ENCODE measurements at regions not wholly inside any gene's neighbourhood (a gene's known extent, or its start where the extent isn't known, plus 50 kb on each side); places are given as distances from the start of the nearest gene placed in this dataset.

DNA sequence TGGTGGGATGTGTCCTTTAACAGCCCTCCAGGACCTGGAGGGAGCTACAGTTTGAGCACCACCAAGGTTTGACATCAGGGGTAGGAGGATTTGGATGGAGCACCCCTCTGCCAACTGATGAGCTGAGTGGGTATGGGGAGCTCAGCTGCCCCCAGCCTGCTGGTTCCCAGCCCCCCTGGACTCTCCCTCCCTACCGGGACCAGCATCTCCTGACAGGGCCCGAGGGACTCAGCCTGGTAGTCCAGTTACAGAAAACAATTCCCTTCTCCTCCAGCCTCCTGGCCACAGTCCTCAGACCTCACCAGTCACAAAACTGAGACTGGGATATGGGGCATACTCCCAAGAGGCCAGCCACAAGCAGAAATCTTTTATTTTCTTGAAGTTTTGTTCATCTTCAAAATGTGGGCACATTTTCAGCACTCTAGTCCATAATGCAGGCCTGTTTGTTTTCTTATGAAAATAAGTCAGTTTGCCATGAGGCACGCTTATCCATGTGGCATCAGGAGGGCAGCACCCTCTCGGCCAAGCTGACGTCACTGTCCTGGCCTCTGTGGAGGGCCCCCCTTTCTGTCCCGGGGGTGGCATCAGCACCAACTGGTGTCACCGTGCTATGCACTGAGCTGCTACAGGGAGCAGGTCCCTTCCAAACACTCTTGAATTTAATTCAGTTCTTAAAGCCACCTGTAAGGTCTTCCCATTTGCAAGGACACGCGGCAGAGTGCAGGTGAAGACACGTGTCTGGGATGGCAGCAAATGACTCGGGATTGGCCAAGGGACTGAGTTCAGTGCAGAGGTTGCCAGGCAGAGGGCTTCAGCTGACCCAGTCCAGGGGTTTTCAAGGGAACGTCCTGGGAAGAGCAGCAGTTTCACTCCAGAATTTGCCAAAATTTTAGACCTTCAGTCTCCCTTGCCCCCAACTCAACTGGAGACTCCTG lies 187.6 kb downstream of the GADD45G start:
- DNase-seq (ENCODE audit: low read depth in 2 of 2), result no peak

- no peak for DNase-seq (ENCODE audit: low read depth in 2 of 2)
These were observed 188.3 kb downstream of the GADD45G start for GRCh38 chr9:89793124-89793495.

GRCh38 chr9:89793551-89793950 lies 188.7 kb downstream of the GADD45G start:
- DNase-seq (ENCODE audit: low read depth in 2 of 2), result no peak

DNA sequence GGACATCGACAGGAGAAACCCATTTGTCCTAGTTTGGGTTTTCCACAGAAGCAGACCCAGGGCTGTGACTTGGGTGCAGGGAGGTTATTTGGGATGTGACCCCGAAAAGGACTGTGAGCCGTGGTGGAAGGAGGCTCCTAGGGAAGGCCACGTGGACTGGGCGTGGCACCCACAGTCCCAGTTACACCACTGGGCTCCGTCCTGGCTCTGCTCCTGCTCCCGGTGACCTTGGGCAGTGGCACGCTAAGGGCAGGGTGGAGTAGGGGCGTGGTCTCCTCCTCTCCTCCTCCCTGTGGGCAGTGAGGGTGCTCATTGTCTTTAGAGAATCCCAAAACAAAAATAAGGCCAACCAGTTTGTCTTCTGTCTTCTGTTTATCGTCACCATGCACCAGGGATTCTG lies 190.1 kb downstream of the GADD45G start:
- DNase-seq (ENCODE audit: low read depth in 2 of 2), result no peak

DNA sequence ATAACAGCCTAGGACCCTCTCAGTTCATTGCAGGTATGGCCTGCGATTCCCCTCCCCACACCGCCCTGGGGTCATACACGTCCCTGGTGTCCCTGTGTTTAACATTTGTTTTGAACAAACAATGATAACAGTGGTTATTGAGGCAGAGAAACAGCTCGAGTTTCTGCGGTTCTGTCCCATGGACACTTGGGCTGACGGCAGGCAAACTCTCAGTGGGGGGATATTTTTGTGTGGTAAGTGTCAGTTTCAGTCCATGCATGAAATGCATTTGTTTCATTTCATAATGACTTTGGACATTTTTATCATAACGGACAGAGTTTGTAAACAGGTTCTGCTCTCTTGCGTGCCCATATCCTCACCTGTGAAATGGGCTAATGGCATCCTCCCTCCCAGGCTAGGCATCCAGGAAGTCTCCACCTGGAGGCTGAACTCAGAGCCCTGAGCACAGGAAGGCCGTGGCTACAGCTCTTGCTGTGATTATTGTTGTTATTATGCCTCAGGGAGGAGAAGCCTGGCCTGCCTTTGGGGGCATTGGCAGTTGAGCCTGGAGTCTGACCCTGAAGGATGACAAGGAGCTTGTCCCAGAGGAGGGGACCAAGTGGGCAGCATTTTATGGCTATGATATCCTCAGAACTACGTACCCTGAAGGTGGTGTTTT lies 190.9 kb downstream of the GADD45G start:
- DNase-seq (ENCODE audit: low read depth in 2 of 2), result no peak

- no peak for DNase-seq (ENCODE audit: low read depth in 2 of 2)
These were observed 191.8 kb downstream of the GADD45G start for GRCh38 chr9:89796606-89797005.

GRCh38 chr9:89797255-89797654 lies 192.4 kb downstream of the GADD45G start:
- DNase-seq (ENCODE audit: low read depth in 2 of 2), result no peak

DNA sequence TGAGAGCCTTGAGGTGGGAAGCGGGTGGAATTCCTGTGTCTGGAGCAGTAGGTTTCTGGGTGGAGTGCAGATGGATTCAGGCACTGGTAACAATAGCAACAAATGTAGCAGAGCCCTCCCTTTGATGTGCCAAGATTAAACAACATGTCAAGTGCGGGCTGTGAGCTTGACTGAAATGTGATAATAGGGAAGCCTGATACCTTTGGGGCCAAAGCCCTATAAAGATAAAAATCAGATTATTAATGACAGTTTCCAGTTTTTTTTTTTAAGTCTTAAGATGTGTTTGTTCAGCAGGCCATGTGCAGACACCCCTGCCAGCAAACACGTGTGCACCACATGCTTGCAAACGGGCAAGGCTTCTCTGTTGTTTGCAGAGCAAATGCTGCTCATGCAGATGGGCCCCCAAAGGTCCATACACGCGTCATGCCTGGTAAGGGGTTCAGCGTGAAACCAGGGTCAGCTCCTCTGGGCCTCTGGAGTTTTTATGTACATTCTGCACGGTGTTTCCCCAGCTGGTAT lies 193.2 kb downstream of the GADD45G start:
- DNase-seq (ENCODE audit: low read depth in 2 of 2), result no peak

DNA sequence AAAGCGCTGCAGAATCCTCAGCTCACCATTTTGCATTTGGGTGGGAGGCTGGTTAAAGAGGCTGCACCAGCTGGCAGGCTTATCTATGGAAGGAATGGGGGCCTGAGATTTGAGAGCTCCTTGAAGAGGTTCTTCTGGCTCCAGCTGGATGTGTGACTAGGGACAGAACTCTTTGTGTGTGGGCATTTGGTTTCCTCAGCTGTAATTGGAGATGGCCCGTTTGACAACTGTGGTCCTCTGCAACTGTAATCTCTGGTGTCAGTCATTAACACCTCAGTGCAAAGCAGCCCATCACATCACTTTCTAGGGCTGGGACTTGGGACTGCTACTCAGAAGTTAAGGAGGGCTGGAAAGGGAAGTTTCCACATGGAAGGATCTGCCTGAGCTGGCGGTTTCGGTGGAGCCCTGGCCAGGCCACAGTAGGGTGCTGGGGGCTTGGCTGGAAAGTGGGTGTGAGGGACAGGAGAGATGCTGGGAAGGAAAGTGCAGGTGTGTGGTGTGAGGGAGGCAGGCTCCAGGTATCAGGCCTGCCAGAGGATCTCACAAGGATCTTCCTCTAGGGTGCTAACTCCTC lies 193.8 kb downstream of the GADD45G start:
- DNase-seq (ENCODE audit: low read depth in 2 of 2), result no peak

GRCh38 chr9:89799221-89799620 lies 194.4 kb downstream of the GADD45G start:
- DNase-seq (ENCODE audit: low read depth in 2 of 2), result no peak

DNA sequence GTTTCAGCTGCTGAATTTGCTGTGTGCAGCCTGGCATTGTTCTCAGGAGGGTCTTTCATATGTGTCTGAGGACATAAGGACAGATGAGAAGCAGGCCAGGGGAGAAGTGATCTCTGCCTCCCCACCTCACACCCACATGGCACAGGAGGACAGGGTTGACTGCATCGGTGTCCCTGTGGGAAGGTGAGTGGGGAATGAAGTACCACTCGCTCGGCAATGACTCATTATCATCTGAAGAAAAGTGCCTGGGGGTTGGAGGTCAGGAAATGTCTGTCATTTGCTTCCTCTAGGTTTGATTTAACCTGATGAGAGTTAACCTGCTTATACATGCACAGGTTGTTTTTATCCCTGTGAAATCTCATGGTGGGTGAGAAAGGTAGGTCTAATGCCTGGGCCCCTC lies 195.0 kb downstream of the GADD45G start:
- DNase-seq (ENCODE audit: low read depth in 2 of 2), result no peak

DNA sequence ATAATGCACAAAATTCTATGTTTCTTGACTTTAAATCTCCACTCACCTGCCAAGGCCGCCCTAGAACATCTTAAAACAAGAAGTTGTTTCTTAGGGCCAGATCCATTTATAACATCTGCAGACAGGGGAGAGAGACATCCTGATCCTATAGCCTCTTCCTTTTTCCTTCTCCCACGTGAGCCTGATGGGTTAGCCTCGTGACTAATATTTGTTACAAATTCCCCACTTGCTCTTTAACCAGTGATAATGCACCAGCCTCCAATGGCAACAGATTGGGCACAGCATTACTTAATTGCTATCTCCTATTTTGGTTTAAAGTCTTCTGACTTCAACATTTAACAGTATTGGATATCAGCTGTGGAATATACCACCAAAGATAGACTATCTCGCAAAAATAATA lies 196.5 kb downstream of the GADD45G start:
- no peak for DNase-seq (ENCODE audit: low read depth in 2 of 2)

DNA sequence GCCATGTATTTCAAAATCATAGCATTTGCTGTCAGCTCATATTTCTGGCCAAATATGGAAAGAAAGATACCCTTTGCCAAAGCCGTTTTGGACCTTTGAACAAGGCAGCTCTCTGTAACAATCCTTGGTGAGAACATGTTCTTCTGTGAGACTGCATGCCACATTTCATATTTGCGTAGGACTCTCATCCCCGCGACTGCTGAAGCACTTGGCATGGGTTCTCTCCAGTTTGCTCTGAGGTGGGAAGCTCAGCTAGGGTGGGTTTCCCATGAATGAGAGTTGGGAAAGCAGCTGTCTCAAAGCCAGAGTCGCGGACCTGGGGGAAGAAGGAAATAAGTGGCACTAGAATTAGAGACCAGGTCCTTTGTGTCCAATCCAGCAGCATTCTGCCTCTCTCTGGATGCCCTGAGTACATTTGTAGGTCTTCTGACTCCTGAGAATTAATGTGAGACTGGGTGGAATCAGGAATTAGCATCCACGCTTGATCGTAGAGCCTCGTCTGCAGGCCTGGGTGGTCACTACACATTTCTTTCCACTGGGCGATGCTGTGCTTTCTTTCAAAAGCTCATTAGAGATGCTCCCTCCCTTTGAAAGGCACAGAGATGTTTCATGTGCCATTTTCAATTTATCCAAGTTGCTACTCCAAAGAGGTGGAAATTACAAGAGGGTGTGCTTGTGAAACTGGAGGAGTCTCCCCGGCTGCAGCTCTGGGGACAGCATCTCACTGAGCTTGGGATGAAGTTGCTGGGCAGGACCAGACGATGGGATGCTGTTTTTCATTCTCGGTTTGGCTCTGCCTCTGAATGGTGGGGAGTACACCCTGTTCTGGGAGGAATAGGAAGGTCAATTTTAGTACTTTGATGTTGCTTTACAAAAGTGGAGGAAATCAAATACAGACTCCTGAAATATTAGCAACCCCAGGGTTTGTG lies 197.2 kb downstream of the GADD45G start:
- DNase-seq (ENCODE audit: low read depth in 2 of 2), result no peak

DNA sequence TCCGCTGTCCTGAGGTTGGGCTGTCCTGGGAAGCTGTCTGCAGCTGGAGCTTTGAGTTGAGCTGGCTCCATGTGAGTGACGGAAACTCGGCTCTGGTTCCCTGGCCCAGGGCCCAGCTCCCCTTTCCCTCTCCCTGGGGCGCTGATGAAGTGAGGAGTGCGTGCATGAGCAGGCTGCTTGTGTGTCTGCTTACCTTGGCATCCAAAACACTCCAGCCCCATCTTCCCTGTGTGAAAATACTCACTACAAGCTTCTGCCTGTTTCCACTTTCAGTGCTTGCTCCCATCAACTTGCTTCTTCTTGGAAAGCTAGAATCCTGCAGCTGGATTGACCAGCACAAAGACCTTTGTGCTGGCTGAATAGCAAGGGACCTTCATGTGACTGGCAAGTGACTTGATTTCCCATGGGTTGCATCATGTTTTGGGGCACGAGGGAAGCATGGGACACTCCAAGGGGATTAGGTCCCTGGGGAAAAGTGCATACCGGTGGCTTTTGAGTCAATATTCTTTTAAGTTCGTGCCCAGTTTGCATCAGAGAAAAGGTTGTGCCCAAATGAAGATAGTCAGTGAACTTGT lies 198.1 kb downstream of the GADD45G start:
- no peak for DNase-seq (ENCODE audit: low read depth in 2 of 2)

DNA sequence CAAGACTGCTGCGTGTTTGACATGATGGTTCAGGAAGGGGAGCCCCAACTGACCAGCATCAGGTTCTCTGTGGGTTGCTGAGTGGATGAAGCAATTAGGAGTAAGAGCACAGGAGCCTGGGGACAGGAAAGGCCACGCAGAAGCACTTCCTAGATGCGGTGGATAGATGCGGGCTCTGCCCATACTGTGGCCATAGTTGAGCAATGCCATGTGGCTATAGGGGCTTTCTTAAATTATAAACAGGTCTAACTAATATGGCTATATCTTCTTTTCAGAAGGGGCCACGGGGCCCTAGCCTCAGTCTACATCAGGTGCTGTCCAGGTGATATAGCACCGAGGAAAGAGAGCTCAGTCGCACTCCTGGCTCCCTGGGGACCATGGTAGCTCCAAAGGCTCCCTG lies 198.6 kb downstream of the GADD45G start:
- DNase-seq (ENCODE audit: low read depth in 2 of 2), result no peak

- DNase-seq (ENCODE audit: low read depth in 2 of 2), result no peak
These were observed 200.1 kb downstream of the GADD45G start for GRCh38 chr9:89804766-89805531.

DNA sequence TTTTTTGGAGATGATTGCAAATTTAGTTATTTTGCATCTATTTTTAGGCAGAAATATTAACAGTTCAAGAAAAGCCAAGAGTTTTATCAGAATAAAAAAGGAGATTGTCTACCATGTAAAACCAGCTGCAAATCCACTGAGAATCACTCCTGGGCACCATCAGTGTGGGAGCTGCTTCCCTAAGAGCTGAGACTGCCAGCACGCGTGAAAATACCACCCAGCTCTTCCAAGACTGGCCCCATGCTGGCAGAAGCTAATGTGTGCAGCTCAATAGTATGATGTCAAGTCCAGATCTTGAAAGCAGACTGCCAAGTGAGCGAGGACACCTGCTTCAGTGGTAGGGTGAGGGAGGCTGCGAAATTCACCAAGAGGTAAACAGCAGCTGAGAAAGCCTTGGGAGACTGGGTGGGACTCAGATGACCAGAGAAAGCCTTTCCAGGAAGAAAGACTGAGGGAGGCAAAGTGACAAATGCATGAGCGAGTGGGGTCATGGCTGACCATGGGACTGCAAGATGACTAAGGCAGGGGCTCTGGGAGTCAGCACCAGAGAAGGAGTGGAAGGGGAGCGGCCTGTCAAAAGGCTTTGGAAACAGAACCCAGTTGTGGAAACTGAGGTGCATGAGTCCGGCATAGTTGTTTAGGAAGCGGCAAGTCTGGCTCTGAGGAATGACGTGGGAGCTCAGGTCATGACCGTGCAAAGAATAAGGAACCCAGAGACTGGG lies 200.9 kb downstream of the GADD45G start:
- no peak for DNase-seq (ENCODE audit: low read depth in 2 of 2)

DNA sequence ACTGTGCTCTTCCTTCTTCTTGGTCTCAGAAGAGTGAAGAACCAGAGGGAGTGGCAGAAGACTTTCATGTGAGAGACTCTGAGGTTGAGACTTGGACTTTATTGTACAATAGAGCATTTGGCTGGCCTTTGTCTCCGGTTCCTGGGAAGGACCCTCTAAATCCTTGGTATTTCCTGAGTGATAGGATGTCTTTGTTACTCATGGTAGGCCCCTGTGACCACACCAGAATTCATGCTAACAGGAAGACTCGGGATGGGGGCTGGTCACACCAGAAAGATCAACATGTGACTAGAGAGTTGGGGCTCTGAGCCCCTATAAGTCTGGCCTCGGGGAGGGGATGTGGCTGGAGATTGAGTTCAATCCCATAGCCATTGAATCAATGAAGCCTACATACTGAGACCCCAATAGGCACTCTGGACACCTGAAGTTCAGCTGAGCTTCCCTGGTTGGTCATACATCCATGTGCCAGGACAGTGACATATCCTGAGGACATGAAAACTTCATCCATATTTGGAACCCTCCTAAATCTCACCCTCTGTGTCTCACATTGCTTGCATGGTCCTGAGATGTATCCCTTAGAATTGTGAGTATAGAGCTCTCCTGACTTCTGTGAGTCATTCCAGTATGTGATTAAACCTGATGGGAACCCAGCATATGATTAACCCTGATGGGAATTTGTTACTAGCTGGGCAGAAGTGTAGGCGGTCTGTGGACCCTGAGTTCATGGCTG lies 201.7 kb downstream of the GADD45G start:
- no peak for DNase-seq (ENCODE audit: low read depth in 2 of 2)

- DNase-seq (ENCODE audit: low read depth in 2 of 2), result no peak
These were observed 202.2 kb downstream of the GADD45G start for GRCh38 chr9:89807101-89807395.

All from stimulated activated CD4-positive, alpha-beta T cell treated with anti-CD3 and anti-CD28 coated beads, Interleukin-1b, Interleukin-23, amount 100 ng/mL, for 1 hour (primary cell).